Right kidney (tissue), 1 donor: ENCODE measurements at regions not wholly inside any gene's neighbourhood (a gene's known extent, or its start where the extent isn't known, plus 50 kb on each side); places are given as distances from the start of the nearest gene placed in this dataset.

ENCODE experiments used
- DNase-seq: peaks from one replicate; pipeline ENCODE4 v3.0.0-alpha.2; 2016

- DNase-seq: peak; percentile 75
These were observed 53.8 kb downstream of the IER5 start for GRCh38 chr1:181142096-181142958.

GRCh38 chr1:181143102-181143859, 54.8 kb downstream of the IER5 start:
- DNase-seq: no peak

- DNase-seq: no peak
These were observed 55.7 kb downstream of the IER5 start for GRCh38 chr1:181144238-181144637.

- DNase-seq: no peak
These were observed 60.1 kb downstream of the IER5 start for GRCh38 chr1:181148636-181149035.

GRCh38 chr1:181149326-181150125, 61.0 kb downstream of the IER5 start:
- DNase-seq: no peak

GRCh38 chr1:181150273-181150672, 61.8 kb downstream of the IER5 start:
- DNase-seq: no peak

DNA sequence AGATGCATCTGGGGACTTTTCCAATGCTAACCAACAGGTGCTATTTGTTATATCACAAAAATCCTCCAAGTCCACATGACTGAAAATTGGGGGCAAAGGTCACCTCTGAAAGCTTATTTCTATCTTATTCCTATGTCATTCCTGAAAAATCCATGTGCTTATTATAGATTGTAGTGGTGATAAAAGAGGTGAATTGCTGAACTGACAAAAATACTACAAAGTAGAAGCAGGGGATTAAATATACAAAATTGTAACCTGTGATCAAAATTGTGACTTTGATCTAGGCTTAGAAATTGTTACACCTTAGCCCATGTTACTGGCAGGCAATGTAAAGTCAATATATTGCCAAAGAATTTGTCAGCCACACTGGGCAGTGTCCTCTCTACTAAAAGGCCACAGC, 62.3 kb downstream of the IER5 start:
- DNase-seq: no peak

GRCh38 chr1:181151378-181152326, 63.2 kb downstream of the IER5 start:
- DNase-seq: no peak

DNA sequence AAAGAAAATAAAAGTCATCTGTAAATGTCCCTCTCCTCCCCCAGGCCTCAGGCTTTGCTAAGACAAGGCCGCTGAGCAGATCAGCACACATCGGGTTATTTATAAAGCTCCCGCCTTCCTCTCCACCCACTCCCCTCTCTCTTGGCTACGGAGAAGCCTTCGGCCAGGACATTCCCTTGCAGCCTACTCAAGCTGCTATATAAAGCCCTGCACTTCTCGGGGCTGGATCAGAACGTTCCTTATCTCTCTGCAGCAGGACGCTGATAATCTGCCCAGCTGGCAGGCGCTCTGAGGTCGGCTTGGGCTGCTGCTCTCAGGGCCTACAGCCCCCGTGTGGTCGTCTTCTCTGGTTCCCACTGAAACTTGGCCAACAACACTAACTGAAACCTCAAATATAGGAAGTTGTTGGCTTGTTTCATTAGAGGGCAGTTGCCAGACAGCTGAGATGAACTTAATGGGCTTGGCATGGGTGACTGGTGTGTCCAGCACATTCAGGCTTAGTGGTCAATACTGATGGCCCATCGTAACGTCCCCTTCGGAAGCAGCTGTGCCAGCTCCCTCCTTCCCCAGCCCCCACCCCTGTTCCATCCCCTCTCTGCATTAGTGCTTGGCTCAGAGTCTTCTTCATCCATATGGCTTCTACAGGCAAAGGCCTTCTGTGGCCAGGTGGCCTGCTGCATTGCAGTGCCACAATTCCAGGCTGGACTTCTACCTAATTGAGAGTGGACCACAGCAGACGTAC, 64.6 kb downstream of the IER5 start:
- DNase-seq: peak; percentile 48

- no peak for DNase-seq
These were observed 65.1 kb downstream of the IER5 start for GRCh38 chr1:181153634-181153961.

- DNase-seq: no peak
These were observed 66.8 kb downstream of the IER5 start for GRCh38 chr1:181155339-181155738.

- DNase-seq: no peak
These were observed 71.1 kb downstream of the IER5 start for GRCh38 chr1:181159451-181160140.

DNA sequence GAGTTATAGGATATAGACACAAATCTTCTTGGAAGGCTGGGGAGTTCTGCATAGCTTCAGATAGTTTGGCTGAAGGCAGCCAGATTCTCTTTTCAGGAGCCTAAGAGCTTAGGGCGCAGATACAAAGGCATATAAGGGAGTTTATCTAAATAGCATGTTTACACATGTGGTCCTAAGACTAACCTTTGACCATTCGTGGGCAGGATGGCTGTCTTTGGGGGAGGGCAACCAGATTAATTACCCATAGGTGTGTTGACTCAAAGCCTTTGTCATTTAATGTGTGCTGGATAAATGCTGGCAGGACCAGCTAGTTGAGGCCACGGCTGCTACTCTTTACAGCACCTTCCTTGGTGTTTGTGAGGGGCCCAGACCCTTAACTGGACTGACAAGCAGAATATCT, 71.8 kb downstream of the IER5 start:
- DNase-seq: no peak

GRCh38 chr1:181160998-181161870, 72.7 kb downstream of the IER5 start:
- no peak for DNase-seq

DNA sequence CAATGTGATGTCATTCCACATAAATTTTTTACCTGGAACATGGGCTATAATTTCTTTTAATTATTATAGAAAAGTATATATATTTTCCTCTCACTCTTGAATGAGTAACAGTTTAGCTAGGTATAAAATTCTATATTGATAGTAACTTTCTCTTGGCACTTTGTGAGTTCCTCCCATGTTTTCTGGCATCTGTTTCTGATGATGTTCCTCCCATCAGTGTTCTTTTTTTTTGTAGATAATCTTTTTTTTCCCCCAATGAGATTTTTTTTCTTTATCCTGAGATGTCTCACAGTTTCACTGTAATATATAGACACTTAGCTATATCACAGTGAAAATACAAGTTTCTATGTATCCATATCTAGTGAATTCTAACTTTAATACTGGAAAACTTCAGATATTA, 75.2 kb downstream of the IER5 start:
- no peak for DNase-seq

DNA sequence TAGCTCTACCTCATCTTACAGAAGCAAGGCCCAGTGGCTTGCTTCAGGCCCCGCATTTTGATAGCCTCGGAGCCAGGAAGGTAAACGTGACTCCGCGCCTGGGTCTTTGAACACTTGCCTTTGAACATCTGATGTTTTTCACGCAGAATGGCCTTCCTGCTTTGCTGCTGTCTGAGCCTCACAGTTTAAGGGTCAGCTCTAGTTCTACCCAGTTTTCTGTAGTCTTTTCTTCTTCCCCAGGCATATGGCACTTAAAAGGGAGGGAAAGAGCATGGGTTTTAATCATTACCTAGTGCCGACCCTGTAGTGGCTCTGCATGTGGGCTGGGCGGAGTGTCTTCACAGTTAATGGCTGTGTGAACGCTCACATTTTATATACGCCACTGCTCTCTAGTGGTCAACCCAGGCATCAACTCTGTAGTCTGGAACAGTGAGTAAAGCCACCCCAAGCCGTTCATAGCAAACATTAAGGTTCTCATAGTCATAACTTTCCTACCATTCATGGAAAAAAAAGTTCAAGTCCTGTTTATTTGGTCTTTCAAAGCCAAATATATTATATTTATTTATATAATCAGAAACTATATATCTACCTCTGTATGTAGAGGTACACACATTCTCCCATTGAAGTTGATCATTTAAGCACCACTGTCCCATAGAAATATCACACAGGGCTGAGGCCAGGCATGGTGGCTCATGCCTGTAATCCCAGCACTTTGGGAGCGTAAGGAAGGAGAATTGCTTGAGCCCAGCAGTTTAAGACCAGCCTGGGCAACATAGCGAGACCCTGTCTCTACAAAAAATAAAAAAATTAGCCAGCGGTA, 78.1 kb downstream of the IER5 start:
- peak; percentile 54 for DNase-seq

DNA sequence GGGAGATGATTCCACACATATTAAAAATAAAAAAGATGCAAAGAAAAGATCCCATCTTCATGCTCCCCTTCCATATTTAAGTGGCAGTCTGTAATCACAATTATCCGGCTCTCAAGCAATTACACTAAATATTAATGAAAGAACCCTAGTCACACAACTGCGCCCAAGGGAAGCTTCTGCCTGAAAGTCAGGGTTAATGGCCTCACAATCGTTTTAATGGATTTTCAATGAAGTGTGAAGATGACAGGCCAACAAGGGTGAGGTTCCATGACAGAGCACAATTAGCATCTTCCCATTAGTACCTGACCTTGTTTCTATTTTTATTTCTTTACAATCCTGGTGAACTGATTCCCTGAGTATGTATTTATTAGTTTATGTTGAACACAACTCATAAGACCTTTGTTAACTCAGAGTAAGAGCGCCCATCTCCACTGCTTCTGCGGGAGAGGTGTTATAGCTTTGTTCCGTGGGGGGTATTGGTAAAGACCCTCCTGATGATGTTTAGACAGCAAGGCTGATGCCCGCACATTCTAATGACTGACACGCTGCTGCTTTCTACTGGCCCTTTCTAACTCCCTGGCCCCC, 80.9 kb downstream of the IER5 start:
- DNase-seq: no peak

DNA sequence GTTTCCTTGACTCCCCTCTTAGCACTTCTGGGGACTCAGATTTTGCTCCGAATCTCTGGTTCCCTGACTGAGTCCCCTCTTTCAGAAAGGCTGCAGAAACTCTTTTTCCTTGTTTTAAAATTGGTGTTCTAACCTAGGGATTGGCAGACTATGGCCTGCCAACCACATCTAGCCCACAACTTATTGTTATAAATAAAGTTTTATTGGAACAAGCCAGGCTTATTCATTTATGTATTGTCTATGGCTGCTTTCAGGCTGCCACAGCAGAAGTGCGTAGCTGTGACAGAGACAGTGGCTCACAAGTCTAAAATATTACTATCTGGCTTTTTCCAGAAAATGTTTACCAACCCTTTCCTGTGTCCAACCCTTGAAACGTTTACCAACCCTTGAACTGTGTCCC, 81.7 kb downstream of the IER5 start:
- DNase-seq: no peak
